GM21737 (cell line): ENCODE measurements at regions not wholly inside any gene's neighbourhood (a gene's known extent, or its start where the extent isn't known, plus 50 kb on each side); places are given as distances from the start of the nearest gene placed in this dataset.

Source experiments
- ATAC-seq: cut with Tn5 transposase; IDR thresholded peaks from one replicate; pipeline ENCODE4 v1.9.1; 2021; ENCODE audit warnings: mild to moderate bottlenecking, moderate library complexity; ENCODE audit not compliant: unreplicated experiment

DNA sequence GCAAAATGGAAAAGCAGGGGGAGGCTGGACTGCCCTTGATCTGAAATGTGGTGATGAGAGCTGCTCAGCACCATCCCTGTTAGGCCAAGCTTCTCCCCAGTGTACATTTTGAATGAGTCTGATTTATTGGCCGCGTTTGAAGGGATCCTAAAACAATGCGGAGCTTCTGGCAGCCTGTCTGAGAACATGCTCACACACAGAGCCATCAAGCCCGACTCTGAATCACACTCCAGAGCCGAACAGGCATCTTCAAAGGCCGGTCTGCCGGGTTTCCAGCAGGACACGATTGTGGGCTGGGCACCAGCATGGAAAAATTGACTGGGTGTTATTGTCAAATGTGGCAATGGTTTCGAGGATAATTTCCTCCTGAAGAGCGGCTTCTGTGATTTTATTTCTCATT is 235.9 kb downstream of the TFAP2C start:
- ATAC-seq = no peak

DNA sequence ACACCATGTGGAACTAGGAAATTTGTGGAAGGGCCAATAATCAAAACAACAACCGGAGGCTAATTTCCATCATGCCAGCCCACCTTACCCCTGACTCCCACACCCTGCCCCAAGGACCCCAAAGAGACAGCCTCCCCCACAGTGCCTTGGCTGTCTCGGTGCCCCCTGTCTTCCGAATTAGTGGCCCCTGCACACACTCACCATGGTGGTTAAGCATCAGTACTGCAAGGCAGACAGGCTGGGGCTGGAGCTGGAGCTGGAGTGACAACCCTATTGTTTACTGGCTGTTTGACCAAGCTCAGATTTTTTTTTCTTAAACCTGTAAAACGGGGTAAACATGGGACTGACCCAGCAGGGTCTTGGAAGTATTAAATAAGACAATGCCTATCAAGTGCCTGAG is 238.0 kb downstream of the TFAP2C start:
- ATAC-seq = no peak

DNA sequence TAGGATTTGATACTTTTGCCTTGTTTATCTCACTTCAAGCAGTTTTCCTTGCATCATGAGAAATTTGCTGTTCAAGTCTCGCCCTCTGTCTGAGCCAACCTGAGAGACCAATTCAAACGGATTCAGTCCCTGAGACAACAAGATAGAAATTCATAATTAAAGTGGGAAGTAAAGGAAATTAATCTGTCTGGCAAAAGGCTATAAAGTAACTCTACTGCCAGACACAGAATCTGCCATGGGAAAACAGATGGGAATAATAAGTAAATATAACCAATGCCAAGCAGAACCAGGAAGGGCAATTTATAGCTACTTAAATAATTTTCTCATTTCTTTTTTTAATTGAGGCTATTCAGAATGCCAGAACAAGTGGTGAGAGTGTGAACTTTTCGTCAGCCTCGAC is 239.6 kb downstream of the TFAP2C start:
- ATAC-seq = no peak

DNA sequence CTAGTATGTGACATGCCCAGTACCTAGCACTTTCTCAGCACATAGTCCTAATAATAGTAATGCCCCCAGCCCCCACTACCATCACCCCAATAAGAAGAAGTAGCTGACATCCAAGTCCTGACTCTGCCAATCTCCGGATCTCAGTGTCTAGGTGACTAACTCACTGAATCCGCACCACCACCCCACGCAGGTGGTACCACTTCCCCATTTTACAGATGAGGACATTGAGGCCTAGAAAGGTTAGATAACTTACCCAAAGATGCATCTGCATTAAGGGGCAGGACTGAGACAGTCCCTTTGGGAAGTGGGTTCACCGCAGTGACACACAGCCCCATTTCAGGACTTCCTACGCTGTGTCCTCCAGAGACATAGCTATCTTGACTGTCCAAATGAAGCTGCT is 241.2 kb downstream of the TFAP2C start:
- no peak for ATAC-seq

DNA sequence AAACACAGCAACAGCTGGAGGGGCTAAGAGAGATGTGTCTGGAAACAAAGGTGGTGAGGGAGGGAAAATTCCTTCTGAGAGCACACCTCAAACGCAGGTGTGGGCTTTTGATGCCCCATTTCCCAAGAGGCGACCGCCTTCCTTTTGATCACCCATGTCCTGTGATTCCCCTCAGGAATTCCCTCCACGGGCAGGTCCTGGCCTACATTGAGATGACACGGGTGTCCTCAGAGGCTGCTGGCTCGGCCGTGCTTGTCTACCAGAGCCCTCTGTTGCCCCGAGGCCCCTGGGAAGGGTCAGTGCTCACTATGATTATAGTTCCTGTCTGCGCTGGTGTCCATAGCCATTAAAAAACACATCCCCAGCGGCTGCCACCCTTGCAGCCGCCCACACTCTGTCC is 242.6 kb downstream of the TFAP2C start:
- ATAC-seq = no peak

DNA sequence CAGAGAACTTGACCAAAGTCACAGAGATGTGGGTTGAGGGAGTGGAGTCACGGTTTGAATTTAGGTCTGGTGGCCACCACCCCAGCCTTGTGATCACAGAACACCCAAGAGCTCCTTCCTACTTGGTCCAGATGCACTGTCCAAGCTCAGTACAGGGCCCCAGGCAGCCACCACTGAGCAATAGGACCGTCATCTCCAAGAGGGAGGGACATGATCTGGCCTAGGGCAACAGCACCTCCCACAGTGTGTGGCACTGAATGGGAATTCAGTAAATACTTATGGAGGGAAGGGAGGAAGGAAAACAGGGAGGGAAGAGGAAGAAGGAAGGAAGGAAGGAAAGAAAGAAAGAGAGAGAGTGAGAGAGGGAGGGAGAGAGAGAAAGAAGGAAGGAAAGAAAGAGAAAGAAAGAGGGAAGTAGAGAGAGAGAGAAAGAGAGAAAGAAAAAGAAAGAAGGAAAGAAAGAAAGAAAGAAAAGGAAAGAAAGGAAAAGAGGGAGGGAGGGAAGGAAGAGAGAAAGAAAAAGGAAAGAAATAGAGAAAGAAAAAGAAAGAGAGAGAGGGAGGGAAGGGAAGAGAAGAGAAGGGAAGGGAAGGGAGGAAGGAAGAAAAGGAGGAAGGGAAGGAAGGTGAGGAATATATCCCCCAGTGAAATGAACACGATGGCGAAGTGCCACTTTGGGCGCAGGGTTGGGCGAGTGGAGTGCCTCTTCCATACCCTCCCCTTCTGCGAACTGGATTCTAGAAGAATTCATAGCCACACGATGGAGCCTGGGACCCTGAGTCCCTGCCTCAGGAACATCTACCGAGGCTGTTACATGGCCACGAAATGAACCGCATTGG is 243.7 kb downstream of the TFAP2C start:
- no peak for ATAC-seq

DNA sequence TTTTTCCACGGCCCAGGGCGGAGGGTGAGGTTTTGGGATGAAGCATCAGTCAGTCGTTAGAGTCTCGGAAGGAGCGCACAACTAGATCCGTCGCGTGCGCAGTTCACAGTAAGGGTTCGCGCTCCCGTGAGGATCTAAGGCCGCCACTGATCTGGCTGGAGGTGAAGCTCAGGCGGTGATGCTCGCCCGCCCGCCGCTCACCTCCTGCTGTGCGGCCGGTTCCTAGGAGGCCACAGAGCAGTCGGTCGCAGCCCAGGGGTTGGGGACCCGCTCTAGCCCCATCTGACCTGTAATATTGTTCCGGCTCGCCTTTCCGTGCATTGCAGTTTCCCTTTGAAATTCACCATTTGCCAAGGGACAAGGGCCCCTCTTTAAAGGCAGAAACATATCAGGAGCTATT is 244.7 kb downstream of the TFAP2C start:
- no peak for ATAC-seq

DNA sequence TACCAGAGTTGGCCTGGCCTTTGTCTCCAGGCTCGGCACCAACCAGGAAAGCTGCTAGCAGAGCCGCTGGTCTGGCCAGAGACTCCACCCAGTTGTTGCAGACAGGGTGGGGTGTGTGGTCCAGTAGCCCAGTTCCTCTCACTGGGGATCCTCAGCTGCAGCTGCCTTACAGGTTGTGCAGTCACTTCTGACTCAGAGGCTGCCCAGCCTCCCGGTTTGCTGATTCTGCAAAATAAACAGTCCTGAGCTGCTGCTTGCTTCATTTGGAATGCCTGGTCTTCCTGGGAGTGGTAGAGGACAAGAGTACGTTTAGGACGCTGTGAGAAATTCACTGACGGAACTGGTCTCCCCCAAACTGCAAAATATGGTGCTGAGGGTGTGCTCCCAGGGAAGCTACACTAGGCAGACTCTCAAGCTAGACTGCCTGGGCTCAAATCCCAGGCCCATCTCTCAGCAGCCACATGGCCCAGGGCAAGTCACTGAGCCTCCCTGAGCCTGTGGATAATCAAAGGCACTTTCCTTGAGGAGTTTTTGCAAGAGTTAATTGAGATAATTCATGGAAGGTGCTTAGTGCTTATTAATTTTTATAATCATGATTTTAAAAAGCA is 246.1 kb downstream of the TFAP2C start:
- ATAC-seq = no peak

DNA sequence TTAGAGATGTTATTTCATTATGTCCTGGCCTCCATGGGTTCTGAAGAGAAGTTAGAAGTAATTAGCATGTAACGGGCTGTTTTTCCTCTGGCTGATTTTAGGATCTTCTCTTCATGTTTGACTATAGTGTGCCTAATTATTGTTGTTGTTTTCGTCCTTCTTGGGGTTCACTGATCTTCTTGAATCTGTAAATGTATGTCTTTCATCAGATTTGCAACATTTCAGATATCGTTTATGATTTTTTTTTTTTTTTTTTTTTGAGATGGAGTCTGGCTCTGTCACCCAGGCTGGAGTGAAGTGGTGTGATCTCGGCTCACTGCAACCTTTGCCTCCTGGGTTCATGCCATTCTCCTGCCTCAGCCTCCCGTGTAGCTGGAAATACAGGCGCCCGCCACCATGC is 246.7 kb downstream of the TFAP2C start:
- no peak for ATAC-seq

DNA sequence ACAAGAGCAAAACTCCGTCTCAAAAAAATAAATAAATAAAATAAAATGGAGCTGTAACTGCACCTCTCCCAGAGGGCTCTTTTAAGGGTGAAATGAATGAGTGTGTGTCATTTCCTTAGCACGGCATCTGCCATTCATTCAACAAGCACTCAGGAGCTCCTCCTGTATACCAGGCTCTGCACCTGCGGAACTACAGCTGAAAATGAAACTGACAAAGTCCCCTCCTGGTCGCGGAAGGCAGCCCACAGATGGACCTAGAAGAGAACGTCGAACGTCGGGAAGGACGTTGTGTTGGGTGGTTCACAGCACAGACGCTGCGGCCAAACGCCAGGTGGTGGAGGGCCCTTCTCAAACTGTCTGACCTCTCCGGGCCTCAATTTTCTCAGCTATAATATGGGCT is 256.4 kb downstream of the TFAP2C start:
- ATAC-seq = no peak

DNA sequence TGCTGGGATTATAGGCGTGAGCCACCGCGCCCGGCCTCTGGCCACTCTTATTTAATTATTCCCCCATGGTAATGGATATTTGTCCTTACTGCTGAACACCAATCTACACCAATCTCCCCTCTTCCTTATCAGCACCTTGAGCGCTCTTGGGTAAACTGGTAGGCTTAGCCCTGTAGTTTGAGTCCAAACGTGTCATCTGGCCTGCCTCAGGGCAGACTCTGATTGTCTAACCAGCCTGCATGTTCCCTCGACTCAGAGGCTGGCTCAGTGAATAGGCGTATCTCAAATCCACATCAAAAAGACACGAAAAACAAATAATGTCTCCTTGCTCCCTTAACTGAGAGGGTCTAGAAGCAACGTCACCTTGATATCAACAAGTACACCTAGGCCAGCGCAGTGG is 260.9 kb downstream of the TFAP2C start:
- ATAC-seq = no peak

DNA sequence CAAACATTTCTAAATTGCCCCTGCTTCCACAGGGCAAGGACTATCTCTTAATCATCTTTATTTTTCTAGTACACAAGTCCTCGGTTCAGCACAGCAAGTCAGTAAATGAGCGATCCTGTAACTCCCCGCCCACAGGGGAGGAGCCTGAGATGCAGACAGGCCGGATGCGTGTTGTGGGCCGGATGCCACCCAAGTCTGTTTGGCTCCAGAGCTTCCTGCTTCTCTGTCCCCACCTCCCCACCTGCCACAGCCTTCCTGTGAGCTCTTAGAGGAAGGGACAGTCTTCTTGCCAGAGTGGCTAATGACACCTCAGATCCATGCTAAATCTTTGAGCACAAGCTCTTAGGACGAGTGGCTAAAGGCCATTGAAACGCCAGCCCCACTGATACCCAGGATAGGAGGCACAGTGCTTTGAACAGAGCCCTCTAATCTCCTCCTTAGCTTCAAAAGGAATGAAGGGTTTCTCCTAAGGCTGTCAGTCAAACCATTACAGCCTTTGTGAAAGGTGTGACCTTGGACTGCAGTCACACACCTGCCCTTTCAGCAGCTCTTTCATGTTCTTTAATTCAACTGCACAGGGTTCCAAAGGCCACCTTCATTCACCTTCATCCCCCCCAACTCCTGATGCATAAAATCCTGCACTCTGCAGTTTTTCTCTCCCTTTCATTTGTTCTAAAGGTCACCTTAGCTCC is 264.3 kb downstream of the TFAP2C start:
- ATAC-seq = no peak

DNA sequence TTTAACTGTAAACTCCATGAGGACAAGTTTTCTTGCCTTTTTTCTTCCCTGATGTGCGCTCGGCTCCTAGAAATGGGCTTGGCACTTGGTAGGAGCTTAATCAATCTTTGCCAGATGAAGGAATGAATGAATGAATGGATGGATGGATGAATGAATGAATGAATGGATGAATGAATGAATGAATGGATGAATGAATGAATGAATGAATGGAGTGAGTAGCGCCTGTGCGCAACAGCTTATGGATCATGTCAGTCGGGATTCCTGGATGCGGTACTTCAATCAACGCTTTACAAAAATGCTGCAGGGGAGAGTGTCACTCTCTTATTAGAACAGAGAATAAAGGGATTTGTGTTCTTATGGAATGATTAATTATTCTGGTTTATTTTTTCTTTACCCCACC is 267.3 kb downstream of the TFAP2C start:
- ATAC-seq = no peak

DNA sequence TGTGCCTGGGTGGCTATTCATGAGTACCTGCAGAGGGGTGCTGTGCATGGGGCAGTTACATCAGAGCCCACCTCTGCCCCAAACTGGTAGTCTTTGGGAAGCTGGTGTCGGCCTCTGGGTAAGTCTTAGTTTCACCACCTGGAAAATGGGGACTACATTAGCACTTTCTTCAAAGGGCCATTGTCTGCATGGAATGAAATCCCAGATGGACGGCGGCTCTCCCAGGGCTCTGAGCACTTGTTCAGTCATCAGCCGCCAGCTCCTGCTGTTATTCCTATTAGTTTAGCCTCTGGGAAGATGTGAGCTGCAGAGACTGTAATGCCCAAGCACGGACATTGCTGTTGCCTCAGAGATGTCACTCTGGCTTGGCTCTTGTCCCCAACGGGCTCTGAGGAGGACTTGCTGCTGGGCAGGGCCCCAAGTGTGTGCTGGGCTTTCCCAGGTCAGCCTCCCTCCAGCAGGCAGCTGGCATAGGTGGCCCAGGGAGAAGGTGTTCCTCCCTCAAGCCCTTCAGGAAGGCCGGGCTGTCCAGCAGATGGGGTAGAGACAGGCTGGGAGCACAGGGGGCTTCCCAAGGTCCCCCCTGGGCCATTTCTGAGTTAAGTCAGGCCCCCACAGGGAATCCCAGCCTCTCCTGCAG is 268.3 kb downstream of the TFAP2C start:
- no peak for ATAC-seq

DNA sequence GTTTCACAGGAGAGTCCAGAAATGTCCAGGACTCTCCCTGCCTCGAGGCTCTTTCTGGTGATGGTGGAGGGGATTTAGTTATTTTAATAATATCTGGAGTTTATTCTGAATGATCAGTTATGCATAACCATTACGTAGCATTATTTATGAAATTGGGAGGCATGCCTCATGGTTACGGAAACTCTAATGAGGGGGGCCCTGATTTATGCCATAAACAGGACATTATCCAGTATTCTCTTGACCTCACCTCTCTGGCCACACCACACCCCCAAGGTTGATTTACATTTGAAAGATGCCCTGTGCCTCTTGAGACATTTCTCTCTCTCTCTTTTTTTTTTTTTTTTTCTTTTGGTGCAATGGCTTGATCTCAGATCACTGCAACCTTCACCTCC is 268.8 kb downstream of the TFAP2C start:
- no peak for ATAC-seq

DNA sequence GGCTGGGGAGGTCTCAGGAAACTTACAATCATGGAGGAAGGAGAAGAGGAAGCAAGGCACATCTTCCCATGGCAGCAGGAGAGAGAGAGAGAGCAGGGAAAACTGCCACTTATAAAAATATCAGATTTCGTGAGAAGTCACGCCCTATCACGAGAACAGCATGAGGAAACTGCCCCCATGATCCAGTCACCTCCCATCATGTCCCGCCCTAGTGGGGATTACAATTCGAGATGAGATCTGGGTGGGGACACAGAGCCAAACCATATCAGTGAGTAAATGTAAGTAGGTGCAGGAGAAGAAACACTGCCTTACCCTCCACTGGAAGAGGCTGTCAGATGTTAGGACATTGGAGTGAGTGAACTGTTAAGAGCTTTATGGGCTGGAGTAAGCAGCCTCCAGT is 270.4 kb downstream of the TFAP2C start:
- ATAC-seq = no peak

DNA sequence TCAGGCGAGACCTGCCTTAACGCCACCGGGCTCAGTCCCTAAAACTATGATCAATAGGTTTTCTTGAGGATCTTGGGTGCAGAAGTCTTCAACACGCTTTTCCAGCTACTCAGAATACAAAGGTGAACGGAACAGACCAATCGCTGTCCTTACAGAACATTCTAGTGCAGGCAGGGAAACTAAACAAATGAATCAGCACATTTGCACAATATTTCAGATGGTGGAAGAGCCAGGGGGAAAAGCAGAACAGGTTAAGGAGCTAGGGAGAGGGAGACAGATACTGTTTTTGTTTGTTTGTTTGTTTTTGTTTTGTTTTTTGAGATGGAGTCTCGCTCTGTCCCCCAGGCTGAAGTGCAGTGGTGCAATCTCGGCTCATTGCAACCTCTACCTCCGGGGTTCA is 271.1 kb downstream of the TFAP2C start:
- no peak for ATAC-seq

DNA sequence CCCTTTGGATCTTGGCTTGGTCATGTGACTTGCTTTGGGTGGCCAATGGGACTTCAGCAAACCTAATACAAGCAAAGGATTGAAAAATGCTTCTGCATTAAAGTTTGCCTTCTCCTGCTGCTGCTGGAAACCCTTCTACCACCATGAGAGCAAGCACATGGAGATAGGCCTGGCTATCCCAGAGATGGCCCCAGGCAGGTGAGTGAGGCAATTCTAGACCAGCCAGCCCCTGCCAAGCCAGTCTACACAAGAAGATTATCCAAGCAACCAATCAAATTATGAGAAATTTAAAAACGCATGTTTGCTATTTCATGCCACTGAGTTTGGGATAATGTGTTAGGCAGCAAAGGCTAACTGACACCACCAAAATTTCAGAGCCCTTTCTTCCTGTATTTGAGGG is 274.3 kb downstream of the TFAP2C start:
- no peak for ATAC-seq

DNA sequence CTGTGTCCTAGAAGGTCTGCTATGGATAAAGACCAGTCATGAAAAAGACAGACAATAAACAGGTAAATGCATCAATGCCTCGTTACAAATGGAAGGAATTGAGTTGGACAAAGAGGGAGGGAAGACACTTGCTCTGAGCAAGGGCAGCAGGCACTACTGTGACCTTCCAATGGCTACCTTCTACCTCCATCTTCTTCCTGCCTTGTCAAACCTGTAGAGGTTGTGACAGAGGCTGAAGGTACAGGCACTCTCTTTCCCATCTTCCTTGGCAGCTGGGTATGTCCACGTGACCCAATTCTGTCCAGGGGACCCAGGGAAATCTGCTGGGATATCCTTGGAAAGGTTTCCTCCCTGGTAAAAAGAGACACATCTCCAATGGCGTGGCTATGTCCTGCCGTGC is 274.8 kb downstream of the TFAP2C start:
- ATAC-seq = no peak

DNA sequence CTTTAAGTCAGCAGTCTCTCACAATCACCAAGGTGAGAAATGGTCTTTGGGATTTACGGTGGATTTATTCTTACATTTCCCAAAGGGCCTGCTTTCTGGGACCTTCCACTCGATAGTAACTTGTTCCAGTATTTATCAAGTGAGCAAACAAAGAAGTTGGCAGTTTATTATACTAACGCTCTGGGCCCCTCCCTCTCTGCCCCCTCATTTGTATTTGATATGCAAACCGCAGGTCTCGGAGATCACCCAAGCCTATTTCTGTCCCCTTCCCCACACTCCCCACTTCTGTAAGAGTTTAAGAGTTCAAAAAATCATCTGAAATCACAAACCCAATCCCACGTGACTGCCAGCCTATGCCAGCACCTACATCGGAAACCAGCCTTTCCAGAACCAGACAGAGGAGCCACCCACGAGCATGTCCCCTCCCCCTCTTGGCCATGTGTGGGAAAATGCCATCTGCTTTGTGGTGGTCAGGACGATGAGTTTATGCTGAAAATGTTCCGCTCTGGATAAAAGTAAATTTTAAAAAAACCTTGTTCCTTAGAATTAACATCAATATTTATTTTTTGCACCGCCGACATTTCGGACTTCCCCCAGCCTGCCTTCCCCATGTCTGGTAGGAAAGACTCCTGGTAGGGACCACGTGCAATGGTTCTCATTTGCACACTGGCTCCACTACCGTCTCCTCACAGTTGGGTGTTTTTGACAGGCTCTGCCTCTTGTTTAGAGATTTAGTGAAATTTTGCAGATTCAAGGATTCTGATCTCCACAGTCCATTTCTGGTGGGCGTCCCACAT is 281.0 kb downstream of the TFAP2C start:
- no peak for ATAC-seq

DNA sequence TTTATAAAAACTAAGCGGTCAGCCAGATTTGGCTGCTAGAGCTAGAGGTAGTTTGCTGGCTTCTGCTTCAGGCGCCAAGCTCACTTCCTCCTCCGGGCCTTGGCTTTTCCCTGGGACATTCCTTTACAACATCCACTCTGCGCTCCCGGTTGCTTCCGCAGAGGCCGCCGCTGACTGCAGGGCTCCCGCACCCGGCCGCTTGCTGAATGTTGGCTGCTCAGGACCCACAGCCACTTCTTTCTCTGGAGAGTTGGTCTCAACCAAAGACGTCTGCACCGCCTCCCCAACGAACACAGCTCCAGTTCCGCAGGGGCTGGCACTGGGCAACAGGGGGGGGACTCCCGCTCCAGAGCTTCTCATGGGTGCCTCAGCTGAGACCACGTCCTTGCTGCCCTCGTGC is 282.8 kb downstream of the TFAP2C start:
- ATAC-seq = no peak
